OCI-LY1 (cell line): ENCODE measurements at regions not wholly inside any gene's neighbourhood (a gene's known extent, or its start where the extent isn't known, plus 50 kb on each side); places are given as distances from the start of the nearest gene placed in this dataset.

Experiments used
- H2AFZ ChIP-seq: fragments of 200-600 bp; sonication (generic), shearing (Covaris generic); 2 replicates; pipeline ENCODE4 v1.6.0; 2014; ENCODE audit warnings: antibody characterized with exemption, mild to moderate bottlenecking, low read length
- H3F3A ChIP-seq: fragments of 200-600 bp; sonication (generic), shearing (Covaris generic); 2 replicates; pipeline ENCODE4 v1.6.0; 2014; ENCODE audit warnings: mild to moderate bottlenecking, antibody characterized with exemption, low read length, moderate library complexity; ENCODE audit not compliant: insufficient read depth
- H3K27ac ChIP-seq: fragments of 200-600 bp; sonication (generic); 2 replicates; pipeline ENCODE4 v1.5.1; 2014; ENCODE audit warnings: low read length, mixed run types, mild to moderate bottlenecking, low read depth; ENCODE audit not compliant: poor library complexity, severe bottlenecking
- H3K27me3 ChIP-seq: fragments of 200-600 bp; sonication (generic); 2 replicates; pipeline ENCODE4 v1.6.0; 2014; ENCODE audit warnings: antibody characterized with exemption, mild to moderate bottlenecking, low read length, moderate library complexity; ENCODE audit not compliant: insufficient read depth
- H3K36me3 ChIP-seq: fragments of 200-600 bp; sonication (generic); 2 replicates; pipeline ENCODE4 v1.6.1; 2014; ENCODE audit warnings: mild to moderate bottlenecking, antibody characterized with exemption, low read length, moderate library complexity, mixed read lengths; ENCODE audit not compliant: insufficient read depth
- H3K4me1 ChIP-seq: fragments of 200-600 bp; sonication (generic); 2 replicates; pipeline ENCODE4 v1.5.1; 2014; ENCODE audit warnings: mild to moderate bottlenecking, low read length, moderate library complexity; ENCODE audit not compliant: insufficient read depth, severe bottlenecking
- H3K4me2 ChIP-seq: fragments of 200-600 bp; sonication (generic), shearing (Covaris generic); 2 replicates; pipeline ENCODE4 v1.6.1; 2014; ENCODE audit warnings: low read length
- H3K4me3 ChIP-seq: fragments of 200-600 bp; sonication (generic); 2 replicates; pipeline ENCODE4 v1.5.1; 2014; ENCODE audit warnings: low read length, low read depth, mild to moderate bottlenecking, mixed read lengths; ENCODE audit not compliant: poor library complexity, severe bottlenecking
- H3K79me2 ChIP-seq: fragments of 200-600 bp; shearing (Covaris generic); 2 replicates; pipeline ENCODE4 v1.6.1; 2016; ENCODE audit warnings: mixed run types, low read length, mixed read lengths; ENCODE audit not compliant: insufficient read depth
- H3K9ac ChIP-seq: fragments of 200-600 bp; sonication (generic), shearing (Covaris generic); 2 replicates; pipeline ENCODE4 v1.6.1; 2014; ENCODE audit warnings: mild to moderate bottlenecking, low read length, mixed read lengths
- H3K9me2 ChIP-seq: fragments of 200-600 bp; sonication (generic), shearing (Covaris generic); 2 replicates; pipeline ENCODE4 v1.6.1; 2014; ENCODE audit warnings: low read depth, mild to moderate bottlenecking, low read length, mixed read lengths
- H3K9me3 ChIP-seq: fragments of 200-600 bp; shearing (Covaris generic); 2 replicates; pipeline ENCODE4 v1.6.1; 2014; ENCODE audit warnings: low read length, mixed read lengths
- H4K20me1 ChIP-seq: fragments of 200-600 bp; sonication (generic), shearing (Covaris generic); 2 replicates; pipeline ENCODE4 v1.6.0; 2016; ENCODE audit warnings: mild to moderate bottlenecking, low read length; ENCODE audit not compliant: insufficient read depth
- EZH2 ChIP-seq: fragments of 200-600 bp; sonication (generic), shearing (Covaris generic); IDR thresholded peaks from 2 replicates; pipeline ENCODE4 v1.8.0; 2017; ENCODE audit warnings: borderline replicate concordance, mixed run types, mild to moderate bottlenecking, antibody characterized with exemption, low read length, moderate library complexity, mixed read lengths
- TF ChIP-seq, protein P1 (sequence below): fragments of 200-600 bp; sonication (generic), shearing (Covaris generic); IDR thresholded peaks from 2 replicates; pipeline ENCODE4 v1.5.1; 2017; ENCODE audit warnings: mild to moderate bottlenecking, antibody characterized with exemption, low read length, moderate library complexity, mixed read lengths

DNA sequence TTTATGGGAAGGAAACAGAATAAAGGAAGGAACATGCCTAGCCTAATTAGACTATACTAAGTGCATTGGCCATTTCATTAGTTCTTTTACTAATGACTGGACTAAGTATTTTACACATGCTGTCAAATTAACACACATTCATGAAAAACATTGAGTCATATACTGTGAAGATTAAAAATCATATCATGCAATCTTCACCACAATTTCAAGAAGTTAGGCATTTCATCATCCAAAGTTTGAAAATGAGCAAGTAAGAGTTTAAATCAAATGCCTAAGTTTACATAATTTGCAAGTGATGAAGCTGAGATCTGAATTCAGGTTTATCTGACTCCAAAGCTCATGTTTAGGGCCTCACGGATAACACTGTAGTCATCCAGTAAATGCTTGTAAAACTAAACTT, 601.0 kb downstream of the PDCD6IP start:
- no peak overlapping the region for H3K4me3 ChIP-seq
- H3K4me1 ChIP-seq, result no peaks in the 10 kb centered on the region
- no peaks in the 10 kb centered on the region for H4K20me1 ChIP-seq
- no peak overlapping the region for H3K27ac ChIP-seq
- no peaks in the 10 kb centered on the region for H3K9me2 ChIP-seq
- no peaks in the 10 kb centered on the region for H3F3A ChIP-seq
- H3K9ac ChIP-seq, result no peak overlapping the region
- no peak overlapping the region for H3K4me2 ChIP-seq
- TF ChIP-seq, protein P1, sequence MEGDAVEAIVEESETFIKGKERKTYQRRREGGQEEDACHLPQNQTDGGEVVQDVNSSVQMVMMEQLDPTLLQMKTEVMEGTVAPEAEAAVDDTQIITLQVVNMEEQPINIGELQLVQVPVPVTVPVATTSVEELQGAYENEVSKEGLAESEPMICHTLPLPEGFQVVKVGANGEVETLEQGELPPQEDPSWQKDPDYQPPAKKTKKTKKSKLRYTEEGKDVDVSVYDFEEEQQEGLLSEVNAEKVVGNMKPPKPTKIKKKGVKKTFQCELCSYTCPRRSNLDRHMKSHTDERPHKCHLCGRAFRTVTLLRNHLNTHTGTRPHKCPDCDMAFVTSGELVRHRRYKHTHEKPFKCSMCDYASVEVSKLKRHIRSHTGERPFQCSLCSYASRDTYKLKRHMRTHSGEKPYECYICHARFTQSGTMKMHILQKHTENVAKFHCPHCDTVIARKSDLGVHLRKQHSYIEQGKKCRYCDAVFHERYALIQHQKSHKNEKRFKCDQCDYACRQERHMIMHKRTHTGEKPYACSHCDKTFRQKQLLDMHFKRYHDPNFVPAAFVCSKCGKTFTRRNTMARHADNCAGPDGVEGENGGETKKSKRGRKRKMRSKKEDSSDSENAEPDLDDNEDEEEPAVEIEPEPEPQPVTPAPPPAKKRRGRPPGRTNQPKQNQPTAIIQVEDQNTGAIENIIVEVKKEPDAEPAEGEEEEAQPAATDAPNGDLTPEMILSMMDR, result no peak
- no peak for TF ChIP-seq EZH2
- H3K36me3 ChIP-seq, result no peaks in the 10 kb centered on the region
- H3K79me2 ChIP-seq, result no peaks in the 10 kb centered on the region
- no peaks in the 10 kb centered on the region for H3K9me3 ChIP-seq
- H2AFZ ChIP-seq, result no peak overlapping the region
- H3K27me3 ChIP-seq, result no peaks in the 10 kb centered on the region

DNA sequence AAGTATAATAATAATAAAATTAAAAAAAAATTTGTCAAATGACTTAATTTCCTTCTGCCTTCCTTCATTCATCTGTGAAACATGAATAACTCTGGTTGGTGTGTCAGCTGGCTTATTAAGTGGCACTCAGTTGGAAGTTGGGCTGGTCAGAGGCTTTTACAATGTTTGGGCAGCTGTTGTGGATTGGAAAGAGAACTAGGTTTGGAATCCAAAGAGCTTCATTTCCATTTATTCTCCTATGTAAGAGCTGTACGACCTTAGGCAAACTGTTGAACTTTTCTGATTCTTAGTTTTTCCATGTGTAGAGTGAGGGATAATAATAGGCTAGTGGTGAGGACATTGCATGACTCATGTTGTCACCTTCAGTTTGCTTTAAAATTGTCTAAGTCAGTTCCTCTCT, 606.7 kb downstream of the PDCD6IP start:
- no peaks in the 10 kb centered on the region for H3K9me2 ChIP-seq
- H3K4me2 ChIP-seq, result no peak overlapping the region
- no peaks in the 10 kb centered on the region for H3F3A ChIP-seq
- H3K9ac ChIP-seq, result no peak overlapping the region
- no peaks in the 10 kb centered on the region for H3K79me2 ChIP-seq
- no peaks in the 10 kb centered on the region for H3K9me3 ChIP-seq
- H3K4me3 ChIP-seq, result no peak overlapping the region
- H3K4me1 ChIP-seq, result no peaks in the 10 kb centered on the region
- no peak for TF ChIP-seq EZH2
- TF ChIP-seq, protein P1, result no peak
- no peak overlapping the region for H3K27ac ChIP-seq
- H3K36me3 ChIP-seq, result no peaks in the 10 kb centered on the region
- no peak overlapping the region for H2AFZ ChIP-seq
- no peaks in the 10 kb centered on the region for H3K27me3 ChIP-seq
- no peaks in the 10 kb centered on the region for H4K20me1 ChIP-seq

DNA sequence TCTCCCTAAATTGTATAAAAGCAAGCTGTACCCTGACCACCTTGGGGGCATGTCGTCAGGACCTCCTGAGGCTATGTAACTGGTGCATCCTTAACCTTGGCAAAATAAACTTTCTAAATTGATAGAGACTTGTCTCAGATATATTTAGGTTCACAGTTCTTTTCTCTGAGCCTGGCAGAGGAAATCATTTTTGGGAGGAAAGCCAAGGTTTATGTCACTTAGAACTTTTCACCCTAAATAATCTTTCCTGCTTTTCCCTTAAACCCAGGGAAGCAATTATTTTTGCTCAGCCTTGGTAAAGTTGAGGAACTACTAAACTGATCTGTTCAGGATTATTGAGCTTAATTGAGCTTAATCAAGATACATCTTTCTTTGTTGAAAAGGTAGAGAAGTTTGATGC, 608.9 kb downstream of the PDCD6IP start:
- Histone ChIP-seq H3K4me3 (no peak overlapping the region), H4K20me1 (no peaks in the 10 kb centered on the region), H3K9me3 (no peaks in the 10 kb centered on the region), H3F3A (no peaks in the 10 kb centered on the region), H3K79me2 (no peaks in the 10 kb centered on the region), H2AFZ (no peak overlapping the region), H3K9me2 (no peaks in the 10 kb centered on the region), H3K9ac (no peak overlapping the region), H3K36me3 (no peaks in the 10 kb centered on the region), H3K27me3 (no peaks in the 10 kb centered on the region), H3K4me1 (no peaks in the 10 kb centered on the region), H3K27ac (no peak overlapping the region), H3K4me2 (no peak overlapping the region)
- TF ChIP-seq, protein P1, result no peak
- TF ChIP-seq EZH2, result no peak
